Gastroesophageal sphincter (tissue), 4 donors: ENCODE measurements at regions not wholly inside any gene's neighbourhood (a gene's known extent, or its start where the extent isn't known, plus 50 kb on each side); places are given as distances from the start of the nearest gene placed in this dataset.
A peak's percentile ranks its signal among the peaks of the same experiment; 100 is the strongest.

Experiments
- ATAC-seq: fragments of 150-250 bp; one replicate; pipeline ENCODE4 v1.9.1; 2016; ENCODE audit warnings: mild to moderate bottlenecking, moderate library complexity
- H3K27ac ChIP-seq, 4 donors: fragments of 200-600 bp; sonication (generic) in 3 of 4; 1 replicate in 3 of 4; 2 replicates in 1 of 4; pipeline ENCODE4 v1.5.1; 2016 to 2019
- H3K27me3 ChIP-seq: fragments of 200-600 bp; sonication (generic); one replicate; pipeline ENCODE4 v1.5.1; 2019
- H3K36me3 ChIP-seq, 2 donors: fragments of 200-600 bp; sonication (generic); one replicate each; pipeline ENCODE4 v1.5.1; 2019; ENCODE audit warnings: control low read depth in 1 of 2
- H3K4me1 ChIP-seq, 3 donors: fragments of 200-600 bp; sonication (generic); 1 replicate in 2 of 3; 2 replicates in 1 of 3; pipeline ENCODE4 v1.5.1; 2016 to 2019; ENCODE audit warnings: control low read depth in 2 of 3
- H3K4me3 ChIP-seq, 2 donors: fragments of 200-600 bp; sonication (generic); one replicate each; pipeline ENCODE4 v1.5.1; 2019; ENCODE audit warnings: mild to moderate bottlenecking in 1 of 2, moderate library complexity in 1 of 2
- H3K9me3 ChIP-seq, 3 donors: fragments of 200-600 bp; sonication (generic); one replicate each; pipeline ENCODE4 v1.5.1; 2017 to 2019; ENCODE audit warnings: control low read depth in 2 of 3
- EP300 ChIP-seq: sonication (generic); formaldehyde crosslinking; IDR thresholded peaks from one replicate; pipeline ENCODE4 v1.6.1; 2017; ENCODE audit warnings: antibody characterized with exemption, mild to moderate bottlenecking
- POLR2A ChIP-seq, 2 donors: fragments of 450-650 bp; IDR thresholded peaks; one replicate each; pipeline ENCODE4 v1.6.1; 2017; ENCODE audit warnings: antibody characterized with exemption in 2 of 2, mild to moderate bottlenecking in 2 of 2, moderate library complexity in 1 of 2
- POLR2AphosphoS5 ChIP-seq: sonication (generic); formaldehyde crosslinking; IDR thresholded peaks from one replicate; pipeline ENCODE4 v1.6.1; 2017; ENCODE audit warnings: antibody characterized with exemption
- WGBS, 2 donors: methylation state at CpG; one replicate each; pipeline ENCODE4 v1.1.5; 2018; ENCODE audit warnings: low coverage in 1 of 2; 5-methylcytosine and 5-hydroxymethylcytosine counted together
- TF ChIP-seq, protein P1 (sequence below), 4 experiments: fragments of 200-600 bp in 2 of 4; fragments of 450-650 bp in 2 of 4; sonication (generic) in 1 of 4; IDR thresholded peaks; one replicate each; pipeline ENCODE4 v1.5.1; 2017 to 2019; ENCODE audit warnings: antibody characterized with exemption in 4 of 4, mild to moderate bottlenecking in 2 of 4, moderate library complexity in 2 of 4

GRCh38 chr7:113825832-113826231, 93.0 kb downstream of the PPP1R3A start:
- no peak for ATAC-seq
- TF ChIP-seq POLR2AphosphoS5, result no peak
- TF ChIP-seq, protein P1, sequence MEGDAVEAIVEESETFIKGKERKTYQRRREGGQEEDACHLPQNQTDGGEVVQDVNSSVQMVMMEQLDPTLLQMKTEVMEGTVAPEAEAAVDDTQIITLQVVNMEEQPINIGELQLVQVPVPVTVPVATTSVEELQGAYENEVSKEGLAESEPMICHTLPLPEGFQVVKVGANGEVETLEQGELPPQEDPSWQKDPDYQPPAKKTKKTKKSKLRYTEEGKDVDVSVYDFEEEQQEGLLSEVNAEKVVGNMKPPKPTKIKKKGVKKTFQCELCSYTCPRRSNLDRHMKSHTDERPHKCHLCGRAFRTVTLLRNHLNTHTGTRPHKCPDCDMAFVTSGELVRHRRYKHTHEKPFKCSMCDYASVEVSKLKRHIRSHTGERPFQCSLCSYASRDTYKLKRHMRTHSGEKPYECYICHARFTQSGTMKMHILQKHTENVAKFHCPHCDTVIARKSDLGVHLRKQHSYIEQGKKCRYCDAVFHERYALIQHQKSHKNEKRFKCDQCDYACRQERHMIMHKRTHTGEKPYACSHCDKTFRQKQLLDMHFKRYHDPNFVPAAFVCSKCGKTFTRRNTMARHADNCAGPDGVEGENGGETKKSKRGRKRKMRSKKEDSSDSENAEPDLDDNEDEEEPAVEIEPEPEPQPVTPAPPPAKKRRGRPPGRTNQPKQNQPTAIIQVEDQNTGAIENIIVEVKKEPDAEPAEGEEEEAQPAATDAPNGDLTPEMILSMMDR (IDR thresholded peaks at IDR 0.05), result no peak
- TF ChIP-seq EP300, result no peak
- no peak for TF ChIP-seq POLR2A (IDR thresholded peaks at IDR 0.05)
- no peaks in the 10 kb centered on the region for H3K9me3 ChIP-seq
- no peak overlapping the region for H3K27ac ChIP-seq
- WGBS, 2 donors, result 92 to 100% methylated on average over 1 of the region's 1 CpG
- H3K4me1 ChIP-seq, result peaks cover 0 to 11% (median 0%) of the 10 kb centered on the region in 3 donors
- no peak overlapping the region for H3K4me3 ChIP-seq
- H3K36me3 ChIP-seq, result no peaks in the 10 kb centered on the region
- no peaks in the 10 kb centered on the region for H3K27me3 ChIP-seq

DNA sequence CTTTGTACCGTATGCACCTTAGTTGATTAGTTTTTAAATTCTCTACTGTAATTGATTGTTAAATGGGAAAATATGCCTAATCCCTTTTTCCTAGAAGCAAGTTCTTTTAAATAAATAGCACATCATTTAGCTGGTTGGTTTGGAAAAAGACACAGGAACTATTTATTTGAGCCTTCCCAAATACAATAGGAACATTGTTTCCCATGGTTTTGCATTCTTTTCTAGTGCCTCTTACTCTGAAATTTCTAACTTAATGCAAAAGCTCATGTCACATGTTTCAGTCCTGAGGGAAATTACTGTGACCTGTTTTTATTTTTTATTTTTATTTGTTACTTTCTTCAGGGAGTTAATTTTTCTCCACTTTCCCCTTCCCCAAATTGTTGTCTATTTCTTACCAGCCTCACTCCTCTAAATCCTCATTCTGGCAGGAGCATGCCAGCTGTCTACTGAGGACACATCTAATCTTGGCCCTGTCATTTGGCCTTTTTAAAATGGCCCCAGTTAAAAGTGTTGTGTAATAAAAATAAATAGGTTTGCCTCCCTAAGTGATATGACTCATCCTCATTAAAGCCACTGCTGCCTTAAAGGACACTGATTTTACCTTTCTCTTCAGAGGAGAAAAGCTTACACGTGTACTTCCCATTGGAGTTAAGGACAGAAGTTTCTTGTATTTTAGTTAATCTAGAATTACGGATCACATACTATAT, 94.5 kb downstream of the PPP1R3A start:
- no peaks in the 10 kb centered on the region for H3K36me3 ChIP-seq
- H3K9me3 ChIP-seq, result no peaks in the 10 kb centered on the region
- peaks cover 0 to 11% (median 0%) of the 10 kb centered on the region in 3 donors for H3K4me1 ChIP-seq
- 38 to 44% methylated on average over 3 of the region's 3 CpGs for WGBS, 2 donors
- no peak for ATAC-seq
- no peak for TF ChIP-seq EP300
- TF ChIP-seq POLR2A (IDR thresholded peaks at IDR 0.05), result no peak
- peak; percentile 20 for TF ChIP-seq POLR2AphosphoS5
- TF ChIP-seq, protein P1 (IDR thresholded peaks at IDR 0.05), result no peak
- H3K4me3 ChIP-seq, result no peak overlapping the region
- H3K27ac ChIP-seq, result peak overlapping the region in 1 of 4 donors; percentile 29
- H3K27me3 ChIP-seq, result no peaks in the 10 kb centered on the region

DNA sequence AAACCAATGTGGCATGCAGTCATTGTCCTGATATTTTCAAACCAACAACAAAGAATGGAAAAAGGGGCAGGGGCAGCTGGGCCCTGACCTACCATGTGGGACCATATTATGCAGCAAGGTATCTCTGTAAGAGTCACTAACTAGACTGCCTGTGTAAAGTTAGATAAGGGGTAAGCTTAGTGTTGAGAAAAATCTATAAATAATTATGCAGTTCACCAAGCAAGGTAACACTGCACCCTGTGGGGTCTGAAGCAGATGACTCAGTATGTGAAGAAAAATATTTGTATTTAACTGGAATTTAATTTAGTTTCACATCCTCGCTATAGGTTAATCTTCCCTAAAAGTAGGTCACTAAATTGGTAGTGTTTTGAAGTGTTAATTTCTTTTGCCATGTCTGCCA, 99.3 kb downstream of the PPP1R3A start:
- WGBS, 2 donors, result 46 to 80% methylated on average over 1 of the region's 1 CpG
- no peak for TF ChIP-seq POLR2A (IDR thresholded peaks at IDR 0.05)
- TF ChIP-seq, protein P1 (IDR thresholded peaks at IDR 0.05), result no peak
- TF ChIP-seq POLR2AphosphoS5, result no peak
- no peak for TF ChIP-seq EP300
- H3K4me1 ChIP-seq, result peaks cover 0 to 10% (median 0%) of the 10 kb centered on the region in 3 donors
- no peaks in the 10 kb centered on the region for H3K36me3 ChIP-seq
- no peak overlapping the region for H3K4me3 ChIP-seq
- no peaks in the 10 kb centered on the region for H3K9me3 ChIP-seq
- H3K27me3 ChIP-seq, result no peaks in the 10 kb centered on the region
- no peak overlapping the region for H3K27ac ChIP-seq
- no peak for ATAC-seq

DNA sequence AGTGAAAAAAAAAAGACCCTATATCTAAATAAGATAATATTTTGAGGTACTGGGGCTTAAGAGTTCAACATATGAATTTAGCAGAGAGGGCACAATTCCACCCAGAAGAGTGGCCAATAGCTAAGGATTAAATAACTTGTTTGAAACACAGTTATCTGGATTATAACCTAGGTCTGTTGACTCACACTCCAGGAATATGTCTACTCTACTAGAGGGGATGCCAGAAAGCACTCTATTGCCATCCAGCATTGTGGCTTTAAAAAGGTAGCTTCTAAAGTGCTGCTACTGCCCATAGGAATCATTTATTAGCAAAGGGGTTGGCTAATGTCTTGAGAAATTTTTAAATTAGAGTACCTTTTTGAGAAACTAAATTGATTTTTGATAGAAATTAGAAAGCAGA, 102.2 kb downstream of the PPP1R3A start:
- ATAC-seq, result no peak
- no peaks in the 10 kb centered on the region for H3K9me3 ChIP-seq
- TF ChIP-seq, protein P1 (IDR thresholded peaks at IDR 0.05), result no peak
- TF ChIP-seq EP300, result no peak
- no peak for TF ChIP-seq POLR2A (IDR thresholded peaks at IDR 0.05)
- no peak for TF ChIP-seq POLR2AphosphoS5
- no peak overlapping the region for H3K4me3 ChIP-seq
- H3K36me3 ChIP-seq, result no peaks in the 10 kb centered on the region
- no peaks in the 10 kb centered on the region for H3K27me3 ChIP-seq
- H3K4me1 ChIP-seq, result no peaks in the 10 kb centered on the region
- no peak overlapping the region for H3K27ac ChIP-seq

GRCh38 chr7:113813471-113813870, 105.3 kb downstream of the PPP1R3A start:
- WGBS, 2 donors, result 28 to 86% methylated on average over 1 of the region's 1 CpG
- H3K9me3 ChIP-seq, result no peaks in the 10 kb centered on the region
- no peaks in the 10 kb centered on the region for H3K27me3 ChIP-seq
- TF ChIP-seq EP300, result no peak
- no peak for TF ChIP-seq POLR2A (IDR thresholded peaks at IDR 0.05)
- no peak for TF ChIP-seq POLR2AphosphoS5
- TF ChIP-seq, protein P1 (IDR thresholded peaks at IDR 0.05), result no peak
- H3K4me3 ChIP-seq, result no peak overlapping the region
- no peaks in the 10 kb centered on the region for H3K36me3 ChIP-seq
- H3K4me1 ChIP-seq, result no peaks in the 10 kb centered on the region
- H3K27ac ChIP-seq, result no peak overlapping the region
- no peak for ATAC-seq
